Fibroblast of lung (primary cell): ENCODE measurements at regions not wholly inside any gene's neighbourhood (a gene's known extent, or its start where the extent isn't known, plus 50 kb on each side); places are given as distances from the start of the nearest gene placed in this dataset.

Source experiments
- DNase-seq, 2 donors: peaks; one replicate each; pipeline versions ENCODE4 v3.0.0 to v3.0.0-alpha.2; 2010; ENCODE audit warnings: low read depth in 2 of 2
- H2AFZ ChIP-seq: 2 replicates; pipeline ENCODE4 v1.5.1; 2012; ENCODE audit warnings: low read length, control low read depth, inconsistent platforms
- H3K27ac ChIP-seq: 2 replicates; pipeline ENCODE4 v1.5.1; 2011; ENCODE audit warnings: low read length, control low read depth; ENCODE audit not compliant: insufficient read depth
- H3K27me3 ChIP-seq: 2 replicates; pipeline ENCODE4 v1.5.1; 2011; ENCODE audit warnings: mild to moderate bottlenecking, low read length; ENCODE audit not compliant: control insufficient read depth, insufficient read depth
- H3K36me3 ChIP-seq: 2 replicates; pipeline ENCODE4 v1.5.1; 2011; ENCODE audit warnings: low read length; ENCODE audit not compliant: control insufficient read depth, insufficient read depth
- H3K4me1 ChIP-seq: 2 replicates; pipeline ENCODE4 v1.5.1; 2011; ENCODE audit warnings: low read length; ENCODE audit not compliant: control insufficient read depth, insufficient read depth; ENCODE audit errors: extremely low read depth
- H3K4me2 ChIP-seq: 2 replicates; pipeline ENCODE4 v1.5.1; 2011; ENCODE audit warnings: low read length, control low read depth; ENCODE audit not compliant: insufficient read depth; ENCODE audit errors: extremely low read depth
- H3K4me3 ChIP-seq, 4 experiments: fragments of 200-600 bp in 1 of 4; sonication (generic) in 1 of 4; replicated peaks in 1 of 4; 2 replicates each; pipeline ENCODE4 v1.5.1; 2011 to 2016; ENCODE audit warnings: low read length in 4 of 4, low read depth in 3 of 4, mild to moderate bottlenecking in 3 of 4, control low read depth in 2 of 4, inconsistent platforms in 1 of 4, mixed read lengths in 1 of 4; ENCODE audit not compliant: insufficient read depth in 1 of 4; ENCODE audit errors: control extremely low read depth in 1 of 4
- H3K79me2 ChIP-seq: 2 replicates; pipeline ENCODE4 v1.5.1; 2012; ENCODE audit warnings: mild to moderate bottlenecking, low read length, inconsistent platforms; ENCODE audit not compliant: control insufficient read depth, insufficient read depth
- H3K9ac ChIP-seq: 2 replicates; pipeline ENCODE4 v1.5.1; 2011; ENCODE audit warnings: mild to moderate bottlenecking, low read length, control low read depth; ENCODE audit not compliant: insufficient read depth
- H3K9me3 ChIP-seq: 2 replicates; pipeline ENCODE4 v1.5.1; 2012; ENCODE audit warnings: low read depth, low read length; ENCODE audit not compliant: control insufficient read depth, insufficient read depth
- H4K20me1 ChIP-seq: 2 replicates; pipeline ENCODE4 v1.5.1; 2011; ENCODE audit warnings: low read length; ENCODE audit not compliant: control insufficient read depth, insufficient read depth; ENCODE audit errors: extremely low read depth
- EZH2 ChIP-seq: IDR thresholded peaks from 2 replicates; pipeline ENCODE4 v1.5.1; 2012; ENCODE audit warnings: low read length, control low read depth, mild to moderate bottlenecking; ENCODE audit errors: missing control alignments
- TF ChIP-seq, protein P1 (sequence below), 2 donors: IDR thresholded peaks in 1 of 2; conservative IDR thresholded peaks in 1 of 2; 1 replicate in 1 of 2; 2 replicates in 1 of 2; pipeline ENCODE4 v1.5.1; 2011 to 2012; ENCODE audit warnings: low read length in 2 of 2, control low read depth in 1 of 2, inconsistent platforms in 1 of 2, low read depth in 1 of 2, mild to moderate bottlenecking in 1 of 2

DNA sequence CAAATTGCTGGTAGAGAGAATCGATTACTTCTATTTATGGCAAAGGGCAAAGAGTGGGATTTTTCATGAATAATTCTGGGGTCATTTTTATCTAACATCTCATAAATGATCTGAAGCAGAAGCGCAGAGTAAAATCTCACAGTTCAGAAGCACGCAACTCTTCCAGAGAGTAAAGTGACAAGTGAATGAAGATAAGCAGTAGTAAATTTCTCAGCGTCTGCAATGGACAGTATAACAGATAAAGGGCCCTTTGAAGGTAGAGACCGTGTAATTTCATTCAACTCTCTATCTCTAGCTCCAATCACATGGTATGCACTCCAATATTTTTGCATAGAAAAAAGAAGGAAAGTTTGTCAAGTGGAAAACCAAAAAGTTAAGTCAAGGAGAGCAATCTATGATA is 521.1 kb upstream of the NECTIN3 start:
- Histone ChIP-seq H3K27me3 (no peaks in the 10 kb centered on the region), H3K79me2 (no peaks in the 10 kb centered on the region), H3K4me3 (no peak overlapping the region), H3K4me1 (no peaks in the 10 kb centered on the region), H2AFZ (no peak overlapping the region), H3K9me3 (no peaks in the 10 kb centered on the region), H3K9ac (no peak overlapping the region), H3K27ac (no peak overlapping the region), H3K36me3 (no peaks in the 10 kb centered on the region), H3K4me2 (no peak overlapping the region), H4K20me1 (no peaks in the 10 kb centered on the region)
- no peak for DNase-seq
- TF ChIP-seq EZH2: no peak
- TF ChIP-seq, protein P1, sequence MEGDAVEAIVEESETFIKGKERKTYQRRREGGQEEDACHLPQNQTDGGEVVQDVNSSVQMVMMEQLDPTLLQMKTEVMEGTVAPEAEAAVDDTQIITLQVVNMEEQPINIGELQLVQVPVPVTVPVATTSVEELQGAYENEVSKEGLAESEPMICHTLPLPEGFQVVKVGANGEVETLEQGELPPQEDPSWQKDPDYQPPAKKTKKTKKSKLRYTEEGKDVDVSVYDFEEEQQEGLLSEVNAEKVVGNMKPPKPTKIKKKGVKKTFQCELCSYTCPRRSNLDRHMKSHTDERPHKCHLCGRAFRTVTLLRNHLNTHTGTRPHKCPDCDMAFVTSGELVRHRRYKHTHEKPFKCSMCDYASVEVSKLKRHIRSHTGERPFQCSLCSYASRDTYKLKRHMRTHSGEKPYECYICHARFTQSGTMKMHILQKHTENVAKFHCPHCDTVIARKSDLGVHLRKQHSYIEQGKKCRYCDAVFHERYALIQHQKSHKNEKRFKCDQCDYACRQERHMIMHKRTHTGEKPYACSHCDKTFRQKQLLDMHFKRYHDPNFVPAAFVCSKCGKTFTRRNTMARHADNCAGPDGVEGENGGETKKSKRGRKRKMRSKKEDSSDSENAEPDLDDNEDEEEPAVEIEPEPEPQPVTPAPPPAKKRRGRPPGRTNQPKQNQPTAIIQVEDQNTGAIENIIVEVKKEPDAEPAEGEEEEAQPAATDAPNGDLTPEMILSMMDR (conservative IDR thresholded peaks at IDR 0.05 in 1 of 2, IDR thresholded peaks at IDR 0.05 in 1 of 2; ENCODE audit: low read depth in 1 of 2, low read length in 2 of 2): no peak

DNA sequence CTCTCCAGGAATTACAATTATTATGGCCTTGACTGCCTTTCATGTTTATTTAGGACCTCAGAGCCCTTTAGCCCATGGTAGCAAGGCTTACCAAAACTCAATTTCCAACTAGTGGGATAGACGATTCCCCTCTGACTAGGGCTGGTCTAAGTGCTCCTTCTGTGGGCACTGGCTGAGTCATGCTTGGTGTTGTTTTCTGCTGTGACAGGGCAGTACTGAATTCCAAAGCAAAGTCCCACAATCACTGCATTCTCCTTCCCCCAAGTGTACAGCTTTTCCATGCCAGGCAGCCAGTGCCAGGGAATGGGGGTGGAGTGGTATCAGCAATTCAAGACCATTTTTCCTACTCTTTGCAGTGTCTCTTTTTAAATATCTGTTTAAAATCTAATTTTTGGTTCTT is 509.0 kb upstream of the NECTIN3 start:
- Histone ChIP-seq H3K79me2 (no peaks in the 10 kb centered on the region), H3K4me3 (no peak overlapping the region), H4K20me1 (no peaks in the 10 kb centered on the region), H3K4me1 (no peaks in the 10 kb centered on the region), H3K4me2 (no peak overlapping the region), H2AFZ (no peak overlapping the region), H3K9ac (no peak overlapping the region), H3K9me3 (no peaks in the 10 kb centered on the region), H3K27ac (no peak overlapping the region), H3K27me3 (no peaks in the 10 kb centered on the region), H3K36me3 (no peaks in the 10 kb centered on the region)
- DNase-seq: peak in 1 of 2 donors; percentile 21
- TF ChIP-seq, protein P1 (conservative IDR thresholded peaks at IDR 0.05 in 1 of 2, IDR thresholded peaks at IDR 0.05 in 1 of 2; ENCODE audit: low read depth in 1 of 2, low read length in 2 of 2): no peak
- TF ChIP-seq EZH2: no peak

DNA sequence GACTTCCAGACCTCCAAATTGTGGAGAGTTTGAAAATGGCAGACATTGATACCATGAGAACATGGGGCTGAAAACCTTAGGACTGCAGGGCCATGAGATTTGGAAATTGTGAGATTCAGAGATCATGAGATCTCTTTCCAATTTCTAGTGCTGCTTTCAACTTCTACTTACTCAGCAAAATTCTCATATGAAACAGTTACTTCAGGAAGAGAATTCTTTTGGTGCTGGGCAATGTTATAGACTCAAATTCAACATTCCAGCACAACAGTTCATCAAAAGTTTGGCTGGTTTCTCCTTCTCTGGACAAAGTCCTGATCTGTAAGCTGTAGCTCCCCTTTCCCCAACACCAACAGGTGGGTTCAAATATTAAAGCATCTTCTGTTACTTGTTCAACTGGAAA is 506.9 kb upstream of the NECTIN3 start:
- TF ChIP-seq, protein P1 (conservative IDR thresholded peaks at IDR 0.05 in 1 of 2, IDR thresholded peaks at IDR 0.05 in 1 of 2; ENCODE audit: low read depth in 1 of 2, low read length in 2 of 2): no peak
- TF ChIP-seq EZH2: no peak

More for the DNA sequence above, 506.9 kb upstream of the NECTIN3 start:
- peak in 1 of 2 donors; percentile 6 for DNase-seq
- Histone ChIP-seq H3K36me3 (no peaks in the 10 kb centered on the region), H3K4me1 (no peaks in the 10 kb centered on the region), H3K9ac (no peak overlapping the region), H4K20me1 (no peaks in the 10 kb centered on the region), H3K4me2 (no peak overlapping the region), H3K9me3 (no peaks in the 10 kb centered on the region), H3K79me2 (no peaks in the 10 kb centered on the region), H3K27me3 (no peaks in the 10 kb centered on the region), H3K4me3 (no peak overlapping the region), H3K27ac (no peak overlapping the region), H2AFZ (no peak overlapping the region)
